GM12864 (cell line): ENCODE measurements at regions not wholly inside any gene's neighbourhood (a gene's known extent, or its start where the extent isn't known, plus 50 kb on each side); places are given as distances from the start of the nearest gene placed in this dataset.

Experiments used
- DNase-seq: peaks from one replicate; pipeline ENCODE4 v3.0.0-alpha.2; 2011; ENCODE audit warnings: low read depth
- H3K4me3 ChIP-seq: 2 replicates; pipeline ENCODE4 v1.5.1; 2011; ENCODE audit warnings: mild to moderate bottlenecking, low read depth, low read length, control low read depth
- TF ChIP-seq, protein P1 (sequence below): IDR thresholded peaks from 2 replicates; pipeline ENCODE4 v1.5.1; 2011; ENCODE audit warnings: low read depth, mild to moderate bottlenecking, moderate library complexity, low read length, control low read depth, inconsistent platforms; ENCODE audit errors: missing control alignments

- TF ChIP-seq, protein P1, sequence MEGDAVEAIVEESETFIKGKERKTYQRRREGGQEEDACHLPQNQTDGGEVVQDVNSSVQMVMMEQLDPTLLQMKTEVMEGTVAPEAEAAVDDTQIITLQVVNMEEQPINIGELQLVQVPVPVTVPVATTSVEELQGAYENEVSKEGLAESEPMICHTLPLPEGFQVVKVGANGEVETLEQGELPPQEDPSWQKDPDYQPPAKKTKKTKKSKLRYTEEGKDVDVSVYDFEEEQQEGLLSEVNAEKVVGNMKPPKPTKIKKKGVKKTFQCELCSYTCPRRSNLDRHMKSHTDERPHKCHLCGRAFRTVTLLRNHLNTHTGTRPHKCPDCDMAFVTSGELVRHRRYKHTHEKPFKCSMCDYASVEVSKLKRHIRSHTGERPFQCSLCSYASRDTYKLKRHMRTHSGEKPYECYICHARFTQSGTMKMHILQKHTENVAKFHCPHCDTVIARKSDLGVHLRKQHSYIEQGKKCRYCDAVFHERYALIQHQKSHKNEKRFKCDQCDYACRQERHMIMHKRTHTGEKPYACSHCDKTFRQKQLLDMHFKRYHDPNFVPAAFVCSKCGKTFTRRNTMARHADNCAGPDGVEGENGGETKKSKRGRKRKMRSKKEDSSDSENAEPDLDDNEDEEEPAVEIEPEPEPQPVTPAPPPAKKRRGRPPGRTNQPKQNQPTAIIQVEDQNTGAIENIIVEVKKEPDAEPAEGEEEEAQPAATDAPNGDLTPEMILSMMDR = no peak
- DNase-seq = no peak
- no peak overlapping the region for H3K4me3 ChIP-seq
Measured at GRCh38 chr1:90387805-90388204, 329.3 kb downstream of the BARHL2 start.

DNA sequence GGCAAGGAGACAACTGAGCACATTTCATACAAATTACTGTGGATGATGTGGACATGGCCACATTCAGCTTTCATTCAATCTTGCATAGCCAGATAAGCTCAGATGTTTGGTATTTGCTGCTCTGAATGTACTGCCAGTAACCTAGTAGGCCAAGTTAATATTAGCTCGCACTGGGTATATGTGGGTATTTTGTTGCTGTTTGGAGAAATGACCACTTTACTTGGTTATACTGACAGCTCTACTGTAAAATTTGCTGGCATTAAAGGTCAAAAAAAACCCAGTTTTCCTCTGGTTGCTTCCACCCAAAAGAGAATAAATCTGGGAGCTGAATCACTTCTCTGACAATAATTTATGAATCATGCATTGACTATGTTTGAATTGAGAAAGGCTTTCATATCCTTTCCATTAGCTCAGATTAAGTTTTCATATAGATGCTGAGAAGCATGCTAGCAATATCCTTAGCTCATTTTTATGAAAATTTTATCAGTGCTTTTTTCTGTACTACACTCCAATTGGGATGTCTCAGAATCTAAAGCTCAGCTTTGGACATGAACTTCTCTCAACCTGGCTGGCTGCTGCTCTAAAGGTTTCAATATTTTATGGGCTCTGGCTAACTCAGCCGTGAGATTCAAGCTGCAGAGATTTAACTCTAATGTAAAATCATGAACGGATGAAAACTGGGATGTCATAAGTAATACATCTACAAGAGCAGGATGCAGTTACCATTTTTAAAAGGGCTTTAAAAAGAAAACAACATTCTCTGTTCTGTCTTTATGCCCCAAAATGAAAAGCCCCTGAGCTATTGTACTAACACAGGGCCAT lies 330.0 kb downstream of the BARHL2 start:
- TF ChIP-seq, protein P1 = no peak
- DNase-seq = no peak
- H3K4me3 ChIP-seq = no peak overlapping the region

DNA sequence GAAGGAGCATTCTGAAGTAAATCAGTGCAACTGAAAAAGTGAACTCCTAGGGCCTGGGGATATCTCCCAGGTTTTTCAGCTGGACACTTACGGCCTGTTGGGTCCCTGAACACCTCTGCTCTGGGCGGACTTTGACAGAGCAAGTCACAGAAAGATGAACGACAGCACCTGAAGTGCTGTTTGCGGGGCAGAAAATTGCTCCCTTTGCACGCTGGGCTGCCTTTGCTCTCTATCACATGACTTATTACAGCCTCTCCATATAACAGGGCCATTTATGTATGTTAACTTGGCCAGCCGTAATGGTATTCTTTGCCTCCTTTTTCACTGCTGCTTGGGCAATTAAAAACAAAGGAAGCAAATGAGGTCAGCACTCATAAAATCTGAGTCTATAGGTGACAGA lies 332.9 kb downstream of the BARHL2 start:
- H3K4me3 ChIP-seq = no peak overlapping the region
- TF ChIP-seq, protein P1 = no peak
- no peak for DNase-seq

GRCh38 chr1:90382161-90382560 lies 334.9 kb downstream of the BARHL2 start:
- TF ChIP-seq, protein P1 = no peak
- H3K4me3 ChIP-seq = no peak overlapping the region
- no peak for DNase-seq

DNA sequence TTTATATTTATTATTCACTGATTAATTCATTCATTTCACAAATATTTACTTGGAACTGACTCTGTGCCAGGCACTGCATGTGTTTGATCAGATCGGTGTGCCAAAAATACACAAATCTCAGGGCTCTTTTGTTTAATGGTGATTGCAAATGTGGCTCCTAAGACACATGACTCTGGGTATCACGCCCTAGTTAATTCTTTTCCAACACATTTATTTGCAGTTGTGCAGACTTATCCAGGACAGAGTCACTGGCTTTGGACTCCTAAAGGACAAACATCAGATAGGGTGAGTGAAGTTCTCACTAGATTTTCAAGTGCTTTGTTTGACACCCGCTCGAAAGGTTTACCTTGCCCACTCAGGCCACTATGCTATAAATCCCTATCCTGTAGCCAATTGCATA lies 335.5 kb downstream of the BARHL2 start:
- no peak for DNase-seq
- H3K4me3 ChIP-seq = no peak overlapping the region
- TF ChIP-seq, protein P1 = no peak

- TF ChIP-seq, protein P1 = no peak
- no peak overlapping the region for H3K4me3 ChIP-seq
- DNase-seq = no peak
Measured at GRCh38 chr1:90371448-90371813, 345.7 kb downstream of the BARHL2 start.
